A549 (cell line): ENCODE measurements at regions not wholly inside any gene's neighbourhood (a gene's known extent, or its start where the extent isn't known, plus 50 kb on each side); places are given as distances from the start of the nearest gene placed in this dataset.
A peak's percentile ranks its signal among the peaks of the same experiment; 100 is the strongest.

Source experiments
- ATAC-seq, 2 experiments: fragments of 200-7000 bp in 1 of 2; fragments of >200 bp in 1 of 2; cut with Nextera tagmentation in 1 of 2; cut with Tn5 transposase in 1 of 2; 3 replicates each; pipeline versions ENCODE4 v1.8.0 to v1.9.1; 2018 to 2020; ENCODE audit warnings: mild to moderate bottlenecking in 1 of 2, moderate library complexity in 1 of 2
- CTCF ChIA-PET: fragments of 300-600 bp; sonication (Branson Sonifier 250); formaldehyde crosslinking; extraction: SDS; loops from one replicate; lab custom pipeline; 2021; ENCODE audit warnings: antibody characterized with exemption, inconsistent platforms; lab: Yijun Ruan, JAX
- POLR2A ChIA-PET: fragments of 350-600 bp; formaldehyde crosslinking; extraction: SDS; loops from one replicate; lab custom pipeline; 2021; ENCODE audit warnings: antibody characterized with exemption, inconsistent platforms; lab: Yijun Ruan, JAX
- DNase-seq, 2 experiments: peaks; one replicate each; pipeline versions ENCODE4 v3.0.0 to v3.0.0-alpha.2; 2011 to 2016; ENCODE audit warnings: low read depth in 1 of 2, low spot score in 1 of 2
- FAIRE-seq: peaks from 2 replicates; lab custom pipeline; 2011; peaks lifted over from hg19 to GRCh38; lab: Jason Lieb, UNC
- H3K27ac ChIP-seq, 2 experiments: fragments of >200 bp; sonication (Bioruptor Twin); formaldehyde crosslinking; 3 replicates each; pipeline ENCODE4 v1.5.1; 2016 to 2017
- H3K4me1 ChIP-seq: fragments of >200 bp; sonication (Bioruptor Twin); formaldehyde crosslinking; 3 replicates; pipeline ENCODE4 v1.6.1; 2016
- H3K4me2 ChIP-seq: fragments of >200 bp; sonication (Bioruptor Twin); formaldehyde crosslinking; 3 replicates; pipeline ENCODE4 v1.6.1; 2016
- H3K4me3 ChIP-seq: fragments of >200 bp; sonication (Bioruptor Twin); formaldehyde crosslinking; 3 replicates; pipeline ENCODE4 v1.5.1; 2016
- H3K9me3 ChIP-seq: fragments of >200 bp; sonication (Bioruptor Twin); formaldehyde crosslinking; 3 replicates; pipeline ENCODE4 v1.6.1; 2016
- ATOH8 ChIP-seq: fragments of 250-450 bp; sonication (Bioruptor Pico); IDR thresholded peaks from 2 replicates; pipeline ENCODE4 v1.5.0; 2020; ENCODE audit warnings: low read depth, mild to moderate bottlenecking, moderate library complexity
- BHLHE40 ChIP-seq: IDR thresholded peaks from 2 replicates; pipeline ENCODE4 v1.6.1; 2012; ENCODE audit warnings: low read depth, low read length, inconsistent platforms
- CBX2 ChIP-seq: fragments of 200-600 bp; sonication (generic); IDR thresholded peaks from 2 replicates; pipeline ENCODE4 v1.6.1; 2016; ENCODE audit warnings: low read depth, mild to moderate bottlenecking, borderline replicate concordance
- CTCF ChIP-seq: fragments of >200 bp; sonication (Bioruptor Twin); formaldehyde crosslinking; IDR thresholded peaks from 3 replicates; pipeline ENCODE4 v1.5.1; 2016
- EHF ChIP-seq: fragments of 250-450 bp; sonication (Bioruptor Pico); IDR thresholded peaks from 2 replicates; pipeline ENCODE4 v1.5.0; 2020; ENCODE audit warnings: mild to moderate bottlenecking
- ELK1 ChIP-seq: fragments of 150-350 bp; IDR thresholded peaks from 2 replicates; pipeline ENCODE4 v1.6.1; 2014; ENCODE audit warnings: low read depth, mild to moderate bottlenecking, low read length
- FOXS1 ChIP-seq: fragments of 250-450 bp; sonication (Bioruptor Pico); IDR thresholded peaks from 2 replicates; pipeline ENCODE4 v1.5.0; 2020; ENCODE audit warnings: mild to moderate bottlenecking, moderate library complexity
- HMGXB4 ChIP-seq: fragments of 250-450 bp; sonication (Bioruptor Pico); IDR thresholded peaks from 2 replicates; pipeline ENCODE4 v1.5.0; 2021; ENCODE audit warnings: mild to moderate bottlenecking, moderate library complexity, borderline replicate concordance
- JUN ChIP-seq, 2 experiments: fragments of >200 bp; sonication (Bioruptor Twin); formaldehyde crosslinking; IDR thresholded peaks; 2 replicates in 1 of 2; 3 replicates in 1 of 2; pipeline ENCODE4 v1.6.1; 2016 to 2017
- JUNB ChIP-seq: fragments of >200 bp; sonication (Bioruptor Twin); formaldehyde crosslinking; IDR thresholded peaks from 2 replicates; pipeline ENCODE4 v1.6.1; 2016
- KDM5A ChIP-seq: fragments of 200-600 bp; sonication (generic); IDR thresholded peaks from 2 replicates; pipeline ENCODE4 v1.6.1; 2016; ENCODE audit warnings: antibody characterized with exemption, mild to moderate bottlenecking
- MAZ ChIP-seq: fragments of 150-350 bp; IDR thresholded peaks from 2 replicates; pipeline ENCODE4 v1.6.1; 2014; ENCODE audit warnings: antibody characterized with exemption, low read depth, low read length, borderline replicate concordance
- NPAS2 ChIP-seq: fragments of 250-450 bp; sonication (Bioruptor Pico); IDR thresholded peaks from 2 replicates; pipeline ENCODE4 v1.8.0; 2022; ENCODE audit warnings: mild to moderate bottlenecking, moderate library complexity, borderline replicate concordance
- PBX3 ChIP-seq: IDR thresholded peaks from 2 replicates; pipeline ENCODE4 v1.6.1; 2012
- RARB ChIP-seq: fragments of 250-450 bp; sonication (Bioruptor Pico); IDR thresholded peaks from 2 replicates; pipeline ENCODE4 v1.8.0; 2021; ENCODE audit warnings: mild to moderate bottlenecking, moderate library complexity
- RCOR1 ChIP-seq: fragments of 150-350 bp; IDR thresholded peaks from 2 replicates; pipeline ENCODE4 v1.6.1; 2014; ENCODE audit warnings: antibody characterized with exemption, low read length, low read depth
- RNF2 ChIP-seq: fragments of 200-600 bp; sonication (generic); IDR thresholded peaks from 2 replicates; pipeline ENCODE4 v1.6.1; 2016; ENCODE audit warnings: low read depth, mild to moderate bottlenecking, antibody characterized with exemption, moderate library complexity, borderline replicate concordance
- SREBF2 ChIP-seq: fragments of 450-650 bp; IDR thresholded peaks from 2 replicates; pipeline ENCODE4 v1.6.1; 2014; ENCODE audit warnings: mild to moderate bottlenecking, moderate library complexity
- TP53 ChIP-seq: fragments of 250-450 bp; sonication (Bioruptor Pico); IDR thresholded peaks from 2 replicates; pipeline ENCODE4 v1.5.0; 2021; ENCODE audit warnings: mild to moderate bottlenecking, moderate library complexity
- USF2 ChIP-seq: fragments of 450-650 bp; IDR thresholded peaks from 2 replicates; pipeline ENCODE4 v1.6.1; 2014; ENCODE audit warnings: antibody characterized with exemption
- WGBS: methylation state at CpG from one replicate; pipeline ENCODE4 v1.1.6; 2017; ENCODE audit errors: missing lambda C conversion rate; 5-methylcytosine and 5-hydroxymethylcytosine counted together

- ChIA-PET CTCF (interaction anchor here (0.6 to 7.3 kb wide), 14 partner anchors 14 to 1050 kb away, joined by 3 to 66 read pairs (median 4); no protein-coding TSS in a partner anchor), POLR2A (no interaction called here)
- no peak for DNase-seq
- Histone ChIP-seq H3K4me3 (no peak overlapping the region), H3K4me2 (no peak overlapping the region), H3K4me1 (no peaks in the 10 kb centered on the region), H3K27ac (no peak overlapping the region), H3K9me3 (no peaks in the 10 kb centered on the region)
- no peak for FAIRE-seq
- 0% methylated on average over 1 of the region's 1 CpG for WGBS
- TF ChIP-seq PBX3: no peak
- no peak for TF ChIP-seq ATOH8
- no peak for TF ChIP-seq MAZ
- no peak for TF ChIP-seq USF2
- TF ChIP-seq KDM5A: no peak
- no peak for TF ChIP-seq ELK1
- TF ChIP-seq RNF2: no peak
- peak in 1 of 2 experiments; percentile 21; a peak in 1 of 6 replicates for ATAC-seq
Measured at GRCh38 chr14:56487761-56488160, 91.8 kb upstream of the TMEM260 start.

GRCh38 chr14:56488306-56488705, 91.3 kb upstream of the TMEM260 start:
- CTCF ChIA-PET: interaction anchor here (0.6 to 7.3 kb wide), 9 partner anchors 12 to 1050 kb away, joined by 3 to 66 read pairs (median 4); no protein-coding TSS in a partner anchor
- FAIRE-seq (no peak), ATAC-seq (no peak), DNase-seq (no peak)
- no peak overlapping the region for H3K27ac ChIP-seq
- POLR2A ChIA-PET: no interaction called here
- no peak for TF ChIP-seq TP53 (CRISPR knock-in tag)
- TF ChIP-seq FOXS1: no peak
- no peak for TF ChIP-seq HMGXB4
- TF ChIP-seq BHLHE40: no peak
- TF ChIP-seq JUN (IDR thresholded peaks at IDR 0.05): no peak
- no peak for TF ChIP-seq NPAS2 (CRISPR knock-in tag)
- no peak for TF ChIP-seq CBX2
- no peak for TF ChIP-seq EHF (CRISPR knock-in tag)
- no peak for TF ChIP-seq CTCF
- TF ChIP-seq USF2: no peak
- no peak for TF ChIP-seq PBX3
- no peak for TF ChIP-seq RCOR1
- TF ChIP-seq RARB (CRISPR knock-in tag): no peak
- TF ChIP-seq SREBF2: no peak
- no peak for TF ChIP-seq JUNB
- 50% methylated on average over 1 of the region's 1 CpG for WGBS
- no peak overlapping the region for H3K4me2 ChIP-seq
- no peaks in the 10 kb centered on the region for H3K4me1 ChIP-seq
- no peak overlapping the region for H3K4me3 ChIP-seq
- H3K9me3 ChIP-seq: no peaks in the 10 kb centered on the region
